Skeletal muscle tissue (tissue), 3 donors: ENCODE measurements at regions not wholly inside any gene's neighbourhood (a gene's known extent, or its start where the extent isn't known, plus 50 kb on each side); places are given as distances from the start of the nearest gene placed in this dataset.

Experiments
- H3K27ac ChIP-seq: one replicate; pipeline ENCODE4 v1.7.0; 2013; ENCODE audit warnings: mild to moderate bottlenecking, low read depth, low read length, inconsistent platforms
- H3K27me3 ChIP-seq, 3 donors: one replicate each; pipeline ENCODE4 v1.7.0; 2013; ENCODE audit warnings: low read length in 3 of 3; ENCODE audit not compliant: control insufficient read depth in 3 of 3, insufficient read depth in 3 of 3
- H3K36me3 ChIP-seq, 3 donors: one replicate each; pipeline ENCODE4 v1.7.0; 2013; ENCODE audit warnings: low read length in 3 of 3; ENCODE audit not compliant: control insufficient read depth in 3 of 3, insufficient read depth in 3 of 3
- H3K4me1 ChIP-seq, 3 donors: one replicate each; pipeline ENCODE4 v1.7.0; 2013; ENCODE audit warnings: low read length in 3 of 3, mild to moderate bottlenecking in 3 of 3; ENCODE audit not compliant: control insufficient read depth in 3 of 3, insufficient read depth in 3 of 3
- H3K4me3 ChIP-seq, 3 donors: one replicate each; pipeline ENCODE4 v1.7.0; 2013; ENCODE audit warnings: low read length in 3 of 3
- H3K9ac ChIP-seq, 3 donors: one replicate each; pipeline ENCODE4 v1.7.0; 2013; ENCODE audit warnings: low read length in 3 of 3, mild to moderate bottlenecking in 3 of 3, moderate library complexity in 2 of 3, low read depth in 1 of 3
- H3K9me3 ChIP-seq, 3 donors: one replicate each; pipeline ENCODE4 v1.7.0; 2013; ENCODE audit warnings: low read length in 3 of 3; ENCODE audit not compliant: control insufficient read depth in 3 of 3
- donor health status: Osteomylitis.

- Histone ChIP-seq H3K9ac (no peak overlapping the region), H3K4me3 (no peak overlapping the region), H3K4me1 (no peaks in the 10 kb centered on the region)
Measured at GRCh38 chr2:66836851-66837250, 401.9 kb downstream of the MEIS1 start.

DNA sequence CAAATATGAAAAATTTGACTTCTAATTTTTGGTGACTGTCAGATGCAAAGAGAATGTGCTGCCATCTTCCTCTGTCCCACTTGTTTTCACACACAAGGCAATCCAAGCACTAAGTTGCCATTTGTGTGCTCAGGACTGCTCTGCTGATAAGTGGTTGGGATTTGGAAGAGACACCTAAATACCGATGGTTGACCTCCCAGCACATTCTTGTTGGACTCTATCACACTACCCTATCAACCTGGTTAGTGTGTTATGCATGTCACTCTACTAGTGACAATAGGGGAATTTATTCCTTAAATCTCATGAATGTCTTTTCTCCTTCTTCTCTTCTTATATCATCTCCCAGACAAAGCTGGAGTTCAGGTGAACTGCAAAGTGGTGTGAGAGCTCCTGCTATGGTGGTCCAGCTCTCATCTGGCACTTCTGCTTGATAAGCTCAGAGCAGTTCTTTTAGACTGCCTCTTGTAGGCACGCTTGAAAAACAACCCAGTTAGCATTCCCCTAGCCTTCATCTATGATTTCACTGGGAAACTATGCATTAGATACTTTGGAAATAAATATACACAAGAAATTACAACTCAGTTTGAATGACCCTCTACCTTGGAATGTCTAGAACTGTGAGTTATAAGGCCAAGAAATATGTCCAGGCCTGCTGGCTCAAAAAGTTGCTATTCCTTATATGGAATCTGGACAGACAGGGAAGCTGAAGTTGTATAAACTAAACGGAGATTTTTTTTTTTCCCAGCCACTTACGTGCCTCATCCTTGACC is 404.8 kb downstream of the MEIS1 start:
- Histone ChIP-seq H3K36me3 (no peaks in the 10 kb centered on the region), H3K4me3 (no peak overlapping the region), H3K4me1 (no peaks in the 10 kb centered on the region), H3K9me3 (no peaks in the 10 kb centered on the region), H3K27ac (no peak overlapping the region), H3K27me3 (no peaks in the 10 kb centered on the region), H3K9ac (no peak overlapping the region)

More at GRCh38 chr2:66836851-66837250, 401.9 kb downstream of the MEIS1 start:
- Histone ChIP-seq H3K9me3 (no peaks in the 10 kb centered on the region), H3K27me3 (no peaks in the 10 kb centered on the region), H3K27ac (no peak overlapping the region), H3K36me3 (no peaks in the 10 kb centered on the region)

GRCh38 chr2:66840321-66841002 is 405.5 kb downstream of the MEIS1 start:
- no peaks in the 10 kb centered on the region for H3K4me1 ChIP-seq
- no peak overlapping the region for H3K9ac ChIP-seq
- no peaks in the 10 kb centered on the region for H3K9me3 ChIP-seq
- H3K27me3 ChIP-seq: no peaks in the 10 kb centered on the region
- no peak overlapping the region for H3K27ac ChIP-seq
- no peak overlapping the region for H3K4me3 ChIP-seq
- no peaks in the 10 kb centered on the region for H3K36me3 ChIP-seq

GRCh38 chr2:66843847-66844246 is 408.9 kb downstream of the MEIS1 start:
- Histone ChIP-seq H3K36me3 (no peaks in the 10 kb centered on the region), H3K9ac (no peak overlapping the region), H3K27me3 (peaks cover 0 to under 1% (median 0%) of the 10 kb centered on the region in 3 donors), H3K9me3 (no peaks in the 10 kb centered on the region), H3K27ac (no peak overlapping the region), H3K4me3 (no peak overlapping the region), H3K4me1 (no peaks in the 10 kb centered on the region)

DNA sequence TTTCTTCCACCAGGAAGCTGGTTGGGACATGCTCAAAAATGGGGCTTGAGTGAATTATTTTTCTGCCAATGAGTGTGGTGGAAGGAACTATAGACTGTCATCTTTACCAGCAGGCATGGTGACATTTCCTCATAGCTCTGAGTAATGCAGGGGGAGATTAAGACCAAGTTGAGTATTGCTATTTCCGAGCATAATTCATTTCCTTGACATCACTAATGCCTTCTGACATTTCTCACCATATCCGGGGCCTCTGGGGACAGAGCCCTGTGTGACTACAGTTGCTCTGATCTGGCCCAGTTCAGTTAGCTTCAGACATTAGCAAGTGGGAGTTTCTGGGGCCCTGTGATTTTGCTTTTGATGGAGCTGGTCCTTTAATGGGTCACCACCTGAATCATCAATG is 410.4 kb downstream of the MEIS1 start:
- Histone ChIP-seq H3K27ac (no peak overlapping the region), H3K9me3 (no peaks in the 10 kb centered on the region), H3K36me3 (no peaks in the 10 kb centered on the region), H3K4me3 (no peak overlapping the region), H3K9ac (no peak overlapping the region), H3K27me3 (peaks cover 0 to 4% (median 0%) of the 10 kb centered on the region in 3 donors), H3K4me1 (peaks cover 0 to 5% (median 4%) of the 10 kb centered on the region in 3 donors)

DNA sequence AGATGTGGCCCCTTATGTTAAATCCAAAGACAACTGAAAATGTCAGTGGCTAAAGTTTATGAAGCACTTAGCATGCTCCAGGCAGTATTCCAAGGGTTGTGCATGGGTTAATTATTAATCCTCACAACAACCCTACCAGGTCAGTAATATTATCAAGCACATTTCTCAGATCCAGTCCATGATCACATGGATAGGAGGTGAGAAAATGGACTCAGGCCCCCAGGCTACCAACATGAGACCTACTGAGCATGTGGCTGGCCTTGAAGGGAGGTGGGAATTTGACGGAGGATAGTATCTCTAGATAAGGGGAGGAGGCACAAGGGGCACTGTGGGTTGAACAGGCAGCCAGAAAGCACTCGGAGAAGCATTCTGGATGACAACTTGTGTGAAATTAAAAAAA is 412.0 kb downstream of the MEIS1 start:
- Histone ChIP-seq H3K27me3 (peaks cover 0 to 4% (median 0%) of the 10 kb centered on the region in 3 donors), H3K36me3 (no peaks in the 10 kb centered on the region), H3K4me1 (peaks cover 0 to 5% (median 4%) of the 10 kb centered on the region in 3 donors), H3K27ac (no peak overlapping the region), H3K9ac (no peak overlapping the region), H3K4me3 (no peak overlapping the region), H3K9me3 (no peaks in the 10 kb centered on the region)

GRCh38 chr2:66849153-66849755 is 414.3 kb downstream of the MEIS1 start:
- Histone ChIP-seq H3K4me3 (no peak overlapping the region), H3K4me1 (peaks cover 2 to 5% (median 4%) of the 10 kb centered on the region in 3 donors), H3K27ac (no peak overlapping the region), H3K9me3 (no peaks in the 10 kb centered on the region), H3K27me3 (peaks cover 0 to 8% (median 2%) of the 10 kb centered on the region in 3 donors), H3K9ac (no peak overlapping the region), H3K36me3 (no peaks in the 10 kb centered on the region)

- H3K27me3 ChIP-seq: peaks cover 0 to 8% (median 2%) of the 10 kb centered on the region in 3 donors
- no peaks in the 10 kb centered on the region for H3K36me3 ChIP-seq
- H3K27ac ChIP-seq: no peak overlapping the region
- H3K9me3 ChIP-seq: no peaks in the 10 kb centered on the region
- H3K4me1 ChIP-seq: peaks cover 2 to 5% (median 4%) of the 10 kb centered on the region in 3 donors
- no peak overlapping the region for H3K9ac ChIP-seq
- no peak overlapping the region for H3K4me3 ChIP-seq
Measured at GRCh38 chr2:66850376-66850775, 415.5 kb downstream of the MEIS1 start.

DNA sequence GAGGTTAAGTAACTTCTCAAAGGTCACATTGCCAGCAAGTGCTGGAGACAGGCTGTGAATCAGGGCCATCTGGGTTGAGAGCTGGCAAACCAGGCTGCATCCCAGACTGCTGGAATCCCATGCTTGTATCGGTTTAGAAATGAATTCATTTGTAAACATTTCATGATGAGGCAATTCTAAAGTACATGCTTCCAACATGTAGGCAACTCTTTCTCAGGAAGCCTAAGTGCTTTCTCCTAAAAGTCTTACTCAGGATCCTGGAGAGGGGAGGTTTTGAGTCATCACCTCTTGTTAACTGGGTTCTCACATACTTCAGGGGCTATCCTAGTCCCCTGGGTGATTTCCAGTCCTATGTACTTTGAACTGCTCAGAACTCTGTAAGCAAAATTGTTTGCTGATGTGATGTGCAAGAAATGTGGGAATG is 416.5 kb downstream of the MEIS1 start:
- no peak overlapping the region for H3K4me3 ChIP-seq
- H3K36me3 ChIP-seq: no peaks in the 10 kb centered on the region
- H3K27me3 ChIP-seq: peaks cover 0 to 8% (median 2%) of the 10 kb centered on the region in 3 donors
- H3K9me3 ChIP-seq: no peaks in the 10 kb centered on the region
- peaks cover 2 to 5% (median 4%) of the 10 kb centered on the region in 3 donors for H3K4me1 ChIP-seq
- H3K27ac ChIP-seq: no peak overlapping the region
- H3K9ac ChIP-seq: no peak overlapping the region

DNA sequence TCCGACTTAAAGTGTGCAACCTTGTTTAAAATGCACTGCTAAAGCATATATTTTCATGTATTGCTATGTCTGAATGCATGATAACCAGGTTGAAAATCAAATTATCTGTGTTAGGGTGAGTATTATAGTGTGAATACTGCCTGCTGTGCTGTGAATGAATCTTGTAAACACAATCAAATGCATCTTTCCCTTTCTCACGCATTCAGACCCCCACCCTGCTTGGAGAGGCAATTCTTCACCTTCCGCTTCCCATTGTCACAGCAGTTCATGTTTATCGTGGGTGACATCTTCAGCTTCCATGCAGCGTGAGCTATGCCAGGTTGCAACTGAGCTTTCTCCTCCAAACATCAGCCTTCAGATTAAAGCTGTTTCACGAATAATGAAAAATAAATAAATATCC is 418.0 kb downstream of the MEIS1 start:
- Histone ChIP-seq H3K4me1 (peaks cover 2 to 5% (median 4%) of the 10 kb centered on the region in 3 donors), H3K27me3 (peaks cover 0 to 8% (median 2%) of the 10 kb centered on the region in 3 donors), H3K36me3 (no peaks in the 10 kb centered on the region), H3K27ac (no peak overlapping the region), H3K9ac (no peak overlapping the region), H3K9me3 (no peaks in the 10 kb centered on the region), H3K4me3 (no peak overlapping the region)
